ENCODE measurements at regions not wholly inside any gene's neighbourhood (a gene's known extent, or its start where the extent isn't known, plus 50 kb on each side); places are given as distances from the start of the nearest gene placed in this dataset.
"Not testable (repeated sequence)": the region's sequence is repeated elsewhere in the genome, so short reads cannot be mapped to it uniquely, and the experiment has no call there.

DNA sequence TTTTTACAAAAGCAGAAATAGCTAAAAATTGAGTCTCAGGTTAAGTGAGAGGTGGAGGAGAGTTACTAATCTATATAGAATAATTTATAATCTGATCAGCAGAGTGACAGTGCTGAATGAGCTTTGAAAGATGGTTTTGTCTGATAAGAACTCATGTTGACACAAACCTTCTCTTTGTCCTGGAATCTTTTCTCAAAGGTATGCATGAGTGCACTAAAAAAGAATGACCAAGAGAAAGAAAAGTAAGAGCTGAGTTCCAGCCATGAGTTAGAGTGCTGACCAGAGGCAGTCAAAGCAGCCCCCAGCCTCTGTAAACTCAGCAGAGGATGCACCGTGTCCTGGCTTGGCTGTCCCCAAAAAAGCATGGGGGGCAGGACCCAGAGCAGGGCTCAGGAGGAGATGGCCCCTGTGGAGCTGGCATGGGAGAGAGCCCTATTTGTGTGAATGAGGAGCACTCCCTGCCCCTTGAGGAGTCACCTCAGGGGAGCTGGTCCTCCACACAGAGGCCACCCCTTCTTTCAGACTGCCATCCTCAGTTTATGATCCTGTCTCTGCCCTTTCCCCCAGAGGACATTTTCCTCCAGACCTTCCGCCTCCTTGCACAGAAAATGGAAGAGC is 129.8 kb downstream of the SEC23A start:
- DNase-seq (ENCODE audit: low read depth, low spot score), result no peak

- no peak for DNase-seq (ENCODE audit: low read depth, low spot score)
Measured at GRCh38 chr14:38972511-38972910, 130.5 kb downstream of the SEC23A start.

DNA sequence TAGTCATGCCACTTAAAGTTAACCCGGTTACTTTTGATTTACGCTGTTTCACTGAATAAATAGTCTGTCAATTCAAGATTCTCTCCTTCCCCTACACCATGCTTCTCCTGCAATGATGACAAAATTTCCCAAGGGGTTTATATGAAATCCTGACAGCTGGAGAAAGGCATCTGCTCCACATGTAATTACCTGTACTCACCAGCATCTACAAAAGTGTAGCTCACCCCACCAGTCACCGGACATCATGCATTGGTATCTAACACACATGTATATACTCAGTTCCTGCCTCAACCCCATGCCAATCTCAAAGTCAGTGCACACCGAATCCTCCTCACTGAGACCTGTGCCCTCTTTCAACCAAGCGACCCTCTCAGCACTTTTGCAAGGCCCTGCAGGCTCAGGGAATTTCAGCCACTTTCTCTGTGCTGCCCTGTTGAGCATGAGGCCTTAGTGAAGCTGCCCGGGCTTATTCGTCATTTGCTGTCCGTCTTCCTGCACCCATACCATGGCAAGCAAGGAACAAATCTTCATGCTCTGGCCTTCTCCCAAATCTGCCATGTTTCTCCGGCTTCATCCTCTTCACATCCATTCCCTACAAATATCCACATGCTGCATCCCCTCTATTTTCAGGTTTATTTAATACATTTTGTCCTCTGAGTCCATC is 131.6 kb downstream of the SEC23A start:
- DNase-seq (ENCODE audit: low read depth, low spot score), result no peak

DNA sequence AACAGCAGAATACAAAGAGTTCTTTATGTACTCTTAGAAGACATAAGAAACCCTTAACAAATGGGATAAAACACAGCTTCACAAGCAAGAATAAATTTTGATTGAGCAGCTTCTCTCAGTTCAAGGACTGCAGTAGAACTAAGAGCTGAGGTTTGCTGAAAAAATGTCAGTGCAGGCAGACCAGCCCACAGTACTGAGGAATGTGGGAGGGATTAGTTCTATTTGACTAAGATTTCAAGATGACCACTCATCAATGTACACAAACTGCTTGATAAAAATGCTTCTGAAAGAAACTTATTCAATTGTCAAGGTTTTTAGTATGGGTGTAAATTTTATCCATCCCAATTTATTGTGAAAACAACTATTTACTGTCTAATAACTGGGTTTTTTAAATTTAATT is 138.4 kb downstream of the SEC23A start:
- DNase-seq (ENCODE audit: low read depth, low spot score), result no peak

DNA sequence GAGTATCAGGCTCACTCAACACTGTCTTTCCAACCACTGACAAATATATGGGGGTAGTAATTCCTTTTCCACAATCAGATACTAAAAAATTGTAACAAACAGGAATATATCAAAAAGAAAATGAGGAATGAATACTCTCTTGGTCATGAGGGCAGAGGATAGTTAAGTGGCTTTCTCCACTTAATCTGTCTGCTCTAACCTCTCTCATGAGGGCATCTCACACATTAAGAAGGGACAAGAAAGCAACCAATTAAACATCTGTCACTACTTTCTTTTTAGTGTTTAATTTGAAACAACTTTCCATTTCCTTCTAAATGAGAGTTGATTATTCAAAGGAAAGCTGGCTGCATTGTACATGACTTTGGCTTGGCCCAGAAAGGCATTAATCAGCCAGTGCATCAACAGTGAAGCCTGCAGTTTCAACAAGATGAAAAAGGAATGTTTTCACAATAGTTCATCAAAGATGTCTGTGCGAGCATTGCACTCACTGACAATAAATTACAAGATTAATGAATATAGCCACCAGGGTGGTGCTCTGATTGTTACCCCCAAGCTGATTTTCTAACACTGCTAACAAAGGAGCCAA is 142.0 kb downstream of the SEC23A start:
- DNase-seq (ENCODE audit: low read depth, low spot score), result no peak

DNA sequence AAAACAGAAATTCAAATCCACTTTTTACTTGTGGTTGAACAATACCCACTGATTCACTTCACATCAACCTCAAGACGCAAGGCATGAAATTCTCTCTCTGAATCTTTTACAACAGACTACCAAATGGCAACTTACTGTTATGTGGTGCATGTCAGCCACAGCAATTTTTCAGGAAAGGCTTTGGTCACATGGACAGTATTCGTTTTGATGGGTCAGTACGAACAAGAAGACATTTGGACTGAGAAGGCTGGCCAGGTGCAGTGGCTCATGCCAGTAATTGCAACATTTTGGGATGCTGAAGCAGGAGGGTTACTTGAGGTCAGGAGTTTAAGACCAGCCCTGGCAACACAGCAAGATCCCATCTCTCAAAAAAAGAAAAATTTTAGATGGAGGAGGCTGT is 144.0 kb downstream of the SEC23A start:
- DNase-seq (ENCODE audit: low read depth, low spot score), result no peak

- DNase-seq (ENCODE audit: low read depth, low spot score), result no peak
Measured at GRCh38 chr14:38958589-38958988, 144.4 kb downstream of the SEC23A start.

DNA sequence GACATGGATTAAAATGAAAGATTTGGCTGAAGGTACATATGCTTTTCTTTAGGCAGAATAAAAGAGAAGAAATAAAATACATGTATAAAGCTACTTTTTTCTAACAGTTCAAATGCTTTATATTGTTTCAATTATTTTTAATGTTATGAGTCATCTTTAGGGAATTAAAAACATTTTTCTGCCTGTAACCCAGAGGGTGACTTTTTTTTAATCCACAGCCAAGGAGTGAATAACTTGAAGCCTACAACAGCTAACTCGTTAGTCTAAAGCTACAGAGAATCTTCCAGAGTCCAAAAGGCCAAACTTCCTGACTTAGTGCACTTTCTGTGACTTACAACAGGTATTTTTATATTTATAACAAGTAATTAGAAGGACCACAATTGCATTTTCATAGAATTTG is 151.6 kb downstream of the SEC23A start:
- DNase-seq (ENCODE audit: low read depth, low spot score), result no peak

- no peak for DNase-seq (ENCODE audit: low read depth, low spot score)
Measured at GRCh38 chr14:38950676-38951075, 152.4 kb downstream of the SEC23A start.

GRCh38 chr14:38948576-38948975 is 154.5 kb downstream of the SEC23A start:
- no peak for DNase-seq (ENCODE audit: low read depth, low spot score)

- no peak for DNase-seq (ENCODE audit: low read depth, low spot score)
Measured at GRCh38 chr14:38948171-38948570, 154.9 kb downstream of the SEC23A start.

DNA sequence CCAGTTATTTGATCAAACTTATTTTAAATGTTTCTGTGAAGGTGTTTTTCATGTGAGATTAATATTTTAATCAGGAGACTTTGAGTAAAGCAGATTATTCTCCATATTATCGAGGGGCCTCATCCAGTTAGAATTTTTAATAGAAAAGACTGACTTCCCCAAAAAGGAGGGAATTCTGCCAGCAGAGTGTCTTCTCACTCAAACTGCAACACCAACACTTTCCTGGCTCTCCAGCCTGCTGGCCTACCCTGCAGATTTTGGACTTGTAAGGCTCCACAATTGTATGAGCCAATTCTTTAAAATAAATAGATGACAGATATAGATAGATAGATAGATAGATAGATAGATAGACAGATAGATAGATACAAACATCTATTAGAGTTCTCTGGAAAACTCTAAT is 155.7 kb downstream of the SEC23A start:
- DNase-seq (ENCODE audit: low read depth, low spot score), result no peak

GRCh38 chr14:38944691-38945090 is 158.3 kb downstream of the SEC23A start:
- DNase-seq (ENCODE audit: low read depth, low spot score), result no peak

DNA sequence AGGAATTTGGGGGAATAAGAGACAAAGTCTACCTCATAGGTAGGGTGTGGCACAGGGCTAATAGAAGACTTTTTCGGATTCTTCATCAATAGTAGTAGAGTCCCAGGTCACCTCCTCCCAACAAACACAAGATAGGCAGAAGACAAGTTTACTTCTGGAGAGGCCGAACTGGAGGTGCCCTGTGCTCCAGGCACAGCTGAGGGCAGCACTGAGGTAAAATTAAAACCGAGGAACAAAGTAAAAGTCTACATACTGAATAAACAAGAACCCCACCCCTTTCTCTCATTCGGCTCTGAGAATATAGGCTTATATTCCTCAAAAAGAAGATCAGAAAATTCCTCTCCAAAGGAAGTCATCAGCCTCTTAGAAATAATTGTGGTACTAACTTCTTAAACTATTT is 161.5 kb downstream of the SEC23A start:
- no peak for DNase-seq (ENCODE audit: low read depth, low spot score)

GRCh38 chr14:38932653-38933000 is 170.4 kb downstream of the SEC23A start:
- DNase-seq (ENCODE audit: low read depth, low spot score), result not testable (repeated sequence)

DNA sequence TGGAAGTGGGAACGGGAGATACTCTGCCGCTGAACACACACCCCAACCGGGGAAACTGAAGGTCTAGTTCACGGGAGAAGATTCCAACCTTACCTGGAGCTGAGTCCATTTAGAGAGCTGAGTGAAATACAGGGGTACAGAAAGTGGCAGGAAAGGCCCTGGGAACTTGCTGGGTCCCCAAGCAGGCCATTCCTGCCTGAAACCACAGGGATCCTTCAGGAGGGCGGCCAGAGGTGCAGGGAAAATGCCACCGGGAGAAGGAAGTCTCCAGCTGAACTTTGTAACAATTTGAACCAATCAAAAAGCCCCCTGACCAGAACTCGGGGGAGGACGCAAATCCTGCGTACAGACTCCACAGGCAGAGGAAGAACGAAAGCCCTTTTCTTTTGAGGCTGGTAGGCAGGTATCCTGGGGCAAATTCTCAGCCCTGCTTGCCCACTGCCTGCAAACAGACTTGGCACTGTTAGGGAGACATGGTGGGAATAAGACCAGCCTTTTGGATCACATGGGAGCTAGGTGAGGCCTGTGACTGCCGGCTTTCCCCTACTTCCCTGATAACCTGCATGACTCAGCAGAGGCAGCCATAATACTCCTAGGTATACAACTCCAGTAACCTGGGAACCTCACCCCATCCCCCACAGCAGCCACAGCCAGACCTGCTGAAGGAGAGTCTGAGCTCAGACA is 170.9 kb downstream of the SEC23A start:
- DNase-seq (ENCODE audit: low read depth, low spot score), result no peak

- no peak for DNase-seq (ENCODE audit: low read depth, low spot score)
Measured at GRCh38 chr14:38930898-38931297, 172.1 kb downstream of the SEC23A start.

- DNase-seq (ENCODE audit: low read depth, low spot score), result no peak
Measured at GRCh38 chr14:38930022-38930421, 173.0 kb downstream of the SEC23A start.

DNA sequence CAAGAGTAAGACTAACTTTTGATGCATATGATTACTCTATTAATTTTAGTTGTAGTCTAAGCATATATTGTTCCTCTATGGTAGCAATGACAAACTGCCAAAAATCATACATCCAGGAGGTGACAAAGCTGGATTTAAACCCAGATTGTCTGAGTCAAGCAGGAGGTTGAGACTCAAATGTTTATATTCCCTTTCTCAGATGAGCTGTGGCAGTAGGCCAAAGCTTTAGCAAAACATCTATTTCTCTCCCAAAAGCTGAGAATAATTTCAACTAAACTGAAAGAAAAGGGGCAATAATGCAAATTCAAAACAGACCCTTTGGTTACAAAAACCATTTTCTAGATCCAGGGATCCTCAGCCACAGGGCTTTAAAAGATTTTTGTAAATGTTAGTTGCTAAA is 173.6 kb downstream of the SEC23A start:
- DNase-seq (ENCODE audit: low read depth, low spot score), result no peak

DNA sequence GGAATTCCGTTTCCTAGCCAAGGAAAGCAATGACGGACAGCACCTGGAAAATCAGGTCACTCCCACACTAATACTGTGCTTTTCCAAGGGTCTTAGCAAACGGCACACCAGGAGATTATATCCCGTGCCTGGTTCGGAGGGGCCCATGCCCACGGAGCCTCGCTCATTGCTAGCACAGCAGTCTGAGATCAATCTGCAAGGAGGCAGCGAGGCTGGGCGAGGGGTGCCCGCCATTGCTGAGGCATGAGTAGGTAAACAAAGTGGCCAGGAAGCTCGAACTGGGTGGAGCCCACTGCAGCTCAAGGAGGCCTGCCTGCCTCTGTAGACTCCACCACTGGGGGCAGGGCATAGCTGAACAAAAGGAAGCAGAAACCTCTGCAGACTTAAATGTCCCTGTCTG is 181.1 kb downstream of the SEC23A start:
- DNase-seq (ENCODE audit: low read depth, low spot score), result not testable (repeated sequence)

- no peak for DNase-seq (ENCODE audit: low read depth, low spot score)
Measured at GRCh38 chr14:38915125-38915524, 187.9 kb downstream of the SEC23A start.

DNA sequence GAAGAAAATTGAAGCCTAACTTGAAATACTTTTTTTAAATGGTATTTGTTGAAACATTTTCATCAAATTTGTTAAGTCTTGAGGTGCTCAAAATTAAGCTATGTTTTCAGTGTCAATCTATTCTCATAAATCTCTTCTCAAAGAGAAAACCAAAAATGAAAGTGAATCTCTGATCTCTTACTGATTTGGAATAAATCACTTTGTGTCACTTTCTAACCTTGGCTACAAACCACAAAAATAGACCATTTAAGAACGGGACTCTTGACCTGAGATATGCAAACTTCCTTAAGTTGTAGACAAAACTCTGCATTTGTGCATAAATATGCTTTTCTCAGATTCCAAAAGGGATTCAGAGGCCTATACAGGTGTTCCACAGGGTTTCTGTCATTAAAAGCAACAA is 192.9 kb downstream of the SEC23A start:
- DNase-seq (ENCODE audit: low read depth, low spot score), result no peak

GRCh38 chr14:38904959-38905358 is 198.1 kb downstream of the SEC23A start:
- no peak for DNase-seq (ENCODE audit: low read depth, low spot score)

Data from activated CD4-positive, CD25-positive, alpha-beta regulatory T cell treated with anti-CD3 and anti-CD28 coated beads, Interleukin-2, amount 50 U/mL, for 16 hours (primary cell).